Large intestine (tissue), 3 donors: ENCODE measurements at regions not wholly inside any gene's neighbourhood (a gene's known extent, or its start where the extent isn't known, plus 50 kb on each side); places are given as distances from the start of the nearest gene placed in this dataset.

Source experiments
- DNase-seq, 2 donors: peaks; one replicate each; pipeline versions ENCODE4 v3.0.0 to v3.0.0-alpha.2; 2013
- H3K27ac ChIP-seq: one replicate; pipeline ENCODE4 v1.5.1; 2013; ENCODE audit warnings: low read length
- H3K27me3 ChIP-seq: 2 replicates; pipeline ENCODE4 v1.6.1; 2013; ENCODE audit warnings: low read length; ENCODE audit not compliant: control insufficient read depth, insufficient read depth
- H3K36me3 ChIP-seq: 2 replicates; pipeline ENCODE4 v1.6.1; 2013; ENCODE audit warnings: low read length; ENCODE audit not compliant: control insufficient read depth, insufficient read depth
- H3K4me1 ChIP-seq: one replicate; pipeline ENCODE4 v1.6.1; 2013; ENCODE audit warnings: low read length; ENCODE audit not compliant: control insufficient read depth, insufficient read depth
- H3K4me3 ChIP-seq: one replicate; pipeline ENCODE4 v1.5.1; 2013; ENCODE audit warnings: low read length
- H3K9me3 ChIP-seq: one replicate; pipeline ENCODE4 v1.6.1; 2013; ENCODE audit warnings: mild to moderate bottlenecking, low read depth, low read length, moderate library complexity; ENCODE audit not compliant: control insufficient read depth
- WGBS: methylation state at CpG from one replicate; pipeline ENCODE4 v1.1.5; 2013; ENCODE audit warnings: low lambda C conversion rate; ENCODE audit not compliant: insufficient coverage; 5-methylcytosine and 5-hydroxymethylcytosine counted together

DNA sequence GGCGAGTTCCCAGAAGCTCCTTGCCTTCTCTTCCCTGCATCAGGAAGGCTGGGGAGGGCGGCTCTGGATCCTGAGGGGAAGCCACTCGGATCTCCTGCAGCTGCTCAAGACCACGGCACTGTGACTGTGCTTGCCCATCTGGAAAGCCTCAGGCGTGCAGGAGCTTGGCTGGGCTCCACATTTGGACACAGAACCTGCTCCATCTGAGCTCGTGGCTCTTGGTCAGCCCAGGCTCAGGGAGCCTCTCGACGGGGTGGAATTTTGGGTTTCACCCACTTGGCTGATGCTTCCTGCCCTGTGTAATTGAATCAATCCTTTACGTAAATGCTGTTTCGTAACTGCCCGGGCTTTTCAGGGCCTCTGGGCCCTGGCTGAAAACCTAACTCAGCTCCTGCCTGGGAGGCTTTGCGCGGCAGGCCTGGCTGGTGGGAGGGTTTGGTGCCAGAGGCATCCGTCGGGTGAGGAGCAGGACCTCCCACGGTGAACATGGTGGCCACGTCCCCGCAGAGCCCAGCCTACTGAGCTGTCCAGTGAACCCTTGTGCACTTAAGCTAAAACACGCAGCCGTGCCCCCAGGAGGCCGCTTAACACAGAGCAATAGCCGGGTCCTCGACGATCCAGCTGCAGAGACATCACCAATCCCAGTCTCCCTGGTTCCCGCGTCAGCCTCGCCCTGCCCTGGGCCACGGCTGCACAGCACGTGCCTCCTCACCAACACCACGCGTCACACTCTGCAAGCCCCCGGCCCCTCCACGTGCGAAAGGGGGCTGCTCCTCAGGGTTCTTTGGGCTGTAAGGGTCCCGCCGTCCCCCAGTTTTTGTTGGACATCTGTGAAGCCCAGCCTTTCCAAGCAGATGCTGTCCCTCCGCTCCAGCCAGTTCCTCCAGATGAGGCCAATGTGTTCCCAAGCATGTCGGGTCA, 241.0 kb downstream of the DLL1 start:
- peak overlapping the region; percentile 19 for H3K27ac ChIP-seq
- DNase-seq = peak in 1 of 2 donors; percentile 63
- no CpG with 5 or more reads among the region's 38 CpGs for WGBS
- peaks cover 4% of the 10 kb centered on the region for H3K9me3 ChIP-seq
- H3K27me3 ChIP-seq = no peaks in the 10 kb centered on the region
- no peaks in the 10 kb centered on the region for H3K4me1 ChIP-seq
- no peak overlapping the region for H3K4me3 ChIP-seq
- no peaks in the 10 kb centered on the region for H3K36me3 ChIP-seq

DNA sequence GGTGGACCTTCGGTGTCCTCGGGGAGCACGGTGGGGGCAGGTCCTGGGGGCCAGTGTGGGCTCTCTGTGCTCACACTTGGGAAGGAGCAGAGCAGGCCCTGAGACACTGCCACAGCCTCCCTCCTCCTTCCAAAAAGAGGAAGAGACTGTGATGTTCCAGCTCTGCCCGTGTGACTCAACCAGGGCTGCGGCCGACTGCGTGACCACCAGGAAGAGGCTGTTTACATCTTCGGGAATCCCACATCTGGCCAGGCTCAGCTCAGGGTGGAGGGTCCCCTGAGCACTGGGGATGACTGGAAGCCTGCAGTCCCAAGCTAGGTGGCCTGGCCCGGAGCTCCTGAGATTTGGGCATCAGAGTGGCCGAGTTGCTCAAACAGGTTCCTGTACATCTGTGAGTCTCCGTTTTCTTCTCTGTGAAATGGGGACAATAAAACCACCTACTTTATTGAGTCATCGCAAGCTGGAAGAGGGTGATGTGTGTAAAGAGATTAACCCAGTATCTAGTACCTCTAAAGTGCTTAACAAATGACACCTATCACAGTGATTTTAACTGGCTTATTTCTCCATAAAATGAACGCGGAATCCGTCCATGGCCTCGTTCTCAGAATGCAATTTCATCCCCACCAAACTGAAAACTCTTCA, 242.1 kb downstream of the DLL1 start:
- Histone ChIP-seq H3K27me3 (no peaks in the 10 kb centered on the region), H3K4me1 (no peaks in the 10 kb centered on the region), H3K9me3 (peaks cover 4% of the 10 kb centered on the region), H3K4me3 (no peak overlapping the region), H3K27ac (peak overlapping the region; percentile 19), H3K36me3 (no peaks in the 10 kb centered on the region)
- 100% methylated on average over 1 of the region's 16 CpGs for WGBS
- peak in 1 of 2 donors; percentile 25 for DNase-seq

DNA sequence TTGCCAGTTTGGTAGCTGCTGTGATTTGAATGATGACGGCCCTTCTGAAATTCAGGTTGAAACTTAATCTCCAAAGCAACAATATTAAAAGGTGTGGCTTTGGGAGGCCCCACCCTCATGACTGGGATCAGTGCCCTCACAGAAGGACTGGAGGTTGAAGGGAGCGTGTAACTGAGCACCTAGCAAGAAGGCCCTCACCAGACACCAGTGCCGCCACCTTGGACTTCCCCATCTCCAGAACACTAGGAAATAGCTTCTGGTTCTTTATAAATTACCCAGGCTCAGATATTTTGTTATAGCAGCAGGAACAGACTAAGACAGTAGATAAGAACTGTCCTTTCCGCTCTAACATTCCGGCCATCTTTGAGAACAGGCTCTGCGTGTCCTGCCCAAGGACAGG, 243.1 kb downstream of the DLL1 start:
- no peaks in the 10 kb centered on the region for H3K9me3 ChIP-seq
- H3K27me3 ChIP-seq = no peaks in the 10 kb centered on the region
- H3K27ac ChIP-seq = no peak overlapping the region
- no peak overlapping the region for H3K4me3 ChIP-seq
- no peaks in the 10 kb centered on the region for H3K4me1 ChIP-seq
- WGBS = no CpG with 5 or more reads among the region's 6 CpGs
- DNase-seq = no peak
- no peaks in the 10 kb centered on the region for H3K36me3 ChIP-seq

DNA sequence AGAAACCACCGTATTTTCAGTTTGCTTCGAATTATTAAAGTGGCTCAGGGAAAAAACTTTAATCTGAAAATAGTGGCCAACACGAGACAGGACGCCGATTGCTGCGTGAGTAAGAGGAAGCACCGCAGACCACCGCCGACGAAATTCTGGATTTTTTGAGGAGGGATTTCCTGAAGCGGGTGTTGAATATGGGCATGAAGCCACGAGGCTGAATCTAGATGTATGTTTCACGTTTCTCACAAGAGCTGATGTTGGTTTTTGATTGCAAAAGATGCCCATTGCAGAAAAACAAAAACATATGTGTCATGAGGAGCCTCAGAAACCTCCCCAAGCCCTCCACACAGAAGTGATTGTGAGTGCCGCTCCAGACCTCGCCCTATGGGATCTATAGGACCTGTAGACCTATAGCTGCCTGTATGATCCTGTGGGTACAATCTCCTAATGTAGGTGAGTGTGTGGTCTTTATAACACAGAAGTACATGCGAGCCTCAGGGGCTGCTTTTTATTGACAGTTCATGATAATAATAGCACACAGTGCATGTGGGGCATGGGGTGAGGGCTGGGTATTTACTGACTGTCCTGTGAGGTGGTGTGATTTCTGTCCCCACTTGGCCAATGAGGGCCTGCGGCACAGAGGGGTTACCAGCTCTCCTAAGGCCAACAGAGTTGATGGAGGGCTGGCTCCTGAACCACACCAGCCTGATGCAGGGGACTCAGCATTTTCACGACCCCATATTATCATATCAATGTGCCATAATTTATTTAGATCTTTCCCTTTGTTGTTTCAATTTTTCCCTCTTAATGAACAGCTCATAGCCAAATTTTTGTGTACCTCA, 243.9 kb downstream of the DLL1 start:
- H3K36me3 ChIP-seq = no peaks in the 10 kb centered on the region
- no peak for DNase-seq
- no peak overlapping the region for H3K27ac ChIP-seq

DNA sequence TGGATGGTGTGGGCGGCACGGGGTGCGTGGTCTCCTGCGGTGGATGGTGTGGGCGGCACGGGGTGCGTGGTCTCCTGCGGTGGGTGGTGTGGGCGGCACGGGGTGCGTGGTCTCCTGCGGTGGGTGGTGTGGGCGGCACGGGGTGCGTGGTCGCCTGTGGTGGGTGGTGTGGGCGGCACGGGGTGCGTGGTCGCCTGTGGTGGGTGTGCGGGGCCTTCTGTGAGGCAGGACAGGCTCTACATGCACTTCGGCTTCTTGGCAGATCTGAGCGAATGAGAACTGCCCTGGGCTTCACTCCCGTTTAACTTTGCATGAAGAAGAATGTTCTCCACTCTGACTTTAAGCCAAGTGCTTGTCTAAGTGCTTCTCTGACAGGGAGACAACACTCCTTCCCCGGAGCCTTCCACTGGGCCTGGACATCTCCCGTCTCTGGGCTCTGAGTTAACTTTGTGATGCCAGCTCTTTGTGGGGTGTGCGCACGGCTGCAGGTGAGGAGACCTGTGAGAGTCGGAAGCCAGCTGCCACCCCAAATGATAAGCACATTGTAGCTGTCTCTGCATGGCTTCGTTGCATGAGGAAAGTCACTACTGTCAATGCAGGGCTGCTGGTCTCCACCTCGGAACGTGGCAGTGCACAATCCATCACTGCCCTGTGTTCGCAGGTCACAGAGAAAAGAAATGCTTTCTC, 244.8 kb downstream of the DLL1 start:
- no peak for DNase-seq
- no peaks in the 10 kb centered on the region for H3K36me3 ChIP-seq
- no peak overlapping the region for H3K4me3 ChIP-seq
- H3K9me3 ChIP-seq = no peaks in the 10 kb centered on the region
- no peak overlapping the region for H3K27ac ChIP-seq
- 100% methylated on average over 1 of the region's 33 CpGs for WGBS
- no peaks in the 10 kb centered on the region for H3K4me1 ChIP-seq
- no peaks in the 10 kb centered on the region for H3K27me3 ChIP-seq

More for the DNA sequence above, 243.9 kb downstream of the DLL1 start:
- Histone ChIP-seq H3K9me3 (no peaks in the 10 kb centered on the region), H3K4me1 (no peaks in the 10 kb centered on the region), H3K4me3 (no peak overlapping the region), H3K27me3 (no peaks in the 10 kb centered on the region)
- WGBS = 89% methylated on average over 7 of the region's 18 CpGs

DNA sequence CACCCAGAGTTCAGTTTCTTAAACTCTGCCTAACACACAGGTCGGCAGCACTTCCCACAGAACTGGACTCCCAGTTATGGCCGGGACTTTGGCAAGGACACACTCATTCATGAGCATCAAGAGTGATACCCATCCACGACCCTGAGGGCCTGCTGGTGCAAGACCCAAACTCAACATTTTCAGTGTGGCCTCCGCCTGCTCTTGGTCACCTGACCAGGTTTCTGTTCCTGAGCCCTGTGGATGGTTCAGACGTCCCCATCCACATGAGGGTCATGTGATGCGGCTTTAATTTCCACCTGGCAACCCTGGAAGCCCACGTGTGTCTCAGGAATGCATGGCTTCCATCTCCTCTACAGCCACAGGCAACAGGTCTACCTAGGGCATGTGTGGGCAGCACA, 245.3 kb downstream of the DLL1 start:
- Histone ChIP-seq H3K27ac (no peak overlapping the region), H3K4me1 (no peaks in the 10 kb centered on the region), H3K4me3 (no peak overlapping the region), H3K36me3 (no peaks in the 10 kb centered on the region), H3K9me3 (no peaks in the 10 kb centered on the region), H3K27me3 (no peaks in the 10 kb centered on the region)
- no CpG with 5 or more reads among the region's 7 CpGs for WGBS
- DNase-seq = no peak

DNA sequence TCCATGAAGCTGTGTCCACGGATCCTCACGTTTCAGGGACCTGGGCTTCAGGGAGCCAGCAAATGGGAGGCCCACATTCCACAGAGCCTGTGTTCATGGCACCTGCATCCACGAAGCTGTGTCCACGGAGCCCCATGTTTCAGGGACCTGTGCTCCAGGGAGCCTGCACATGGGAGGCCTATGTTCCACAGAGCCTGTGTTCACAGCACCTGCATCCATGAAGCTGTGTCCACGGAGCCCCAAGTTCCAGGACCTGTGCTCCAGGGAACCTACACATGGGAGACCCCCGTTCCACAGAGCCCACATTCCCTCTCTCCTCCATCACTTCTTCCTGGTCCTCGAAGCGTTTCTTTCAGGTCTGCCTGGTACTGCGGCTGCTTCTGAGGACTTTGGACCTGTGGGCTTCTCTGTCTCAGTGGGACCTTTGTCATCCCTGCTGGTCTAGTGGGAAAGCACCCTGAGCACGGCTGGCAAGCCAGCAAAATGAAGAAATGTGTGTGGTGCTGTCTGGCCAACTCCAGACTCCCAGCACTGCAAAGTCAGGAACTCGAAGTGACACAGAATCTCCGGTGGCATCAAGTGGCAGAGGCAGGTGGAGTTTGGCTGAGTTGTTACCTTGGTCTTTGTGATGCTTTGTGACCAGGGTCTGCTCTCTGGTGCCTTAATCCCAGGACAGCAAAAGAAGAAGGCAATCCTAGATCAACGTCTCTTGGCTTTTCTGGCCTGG, 245.9 kb downstream of the DLL1 start:
- H3K4me3 ChIP-seq = no peak overlapping the region
- no peak overlapping the region for H3K27ac ChIP-seq
- no peaks in the 10 kb centered on the region for H3K4me1 ChIP-seq
- no peak for DNase-seq
- H3K27me3 ChIP-seq = no peaks in the 10 kb centered on the region
- WGBS = no CpG with 5 or more reads among the region's 13 CpGs
- no peaks in the 10 kb centered on the region for H3K9me3 ChIP-seq
- H3K36me3 ChIP-seq = no peaks in the 10 kb centered on the region

DNA sequence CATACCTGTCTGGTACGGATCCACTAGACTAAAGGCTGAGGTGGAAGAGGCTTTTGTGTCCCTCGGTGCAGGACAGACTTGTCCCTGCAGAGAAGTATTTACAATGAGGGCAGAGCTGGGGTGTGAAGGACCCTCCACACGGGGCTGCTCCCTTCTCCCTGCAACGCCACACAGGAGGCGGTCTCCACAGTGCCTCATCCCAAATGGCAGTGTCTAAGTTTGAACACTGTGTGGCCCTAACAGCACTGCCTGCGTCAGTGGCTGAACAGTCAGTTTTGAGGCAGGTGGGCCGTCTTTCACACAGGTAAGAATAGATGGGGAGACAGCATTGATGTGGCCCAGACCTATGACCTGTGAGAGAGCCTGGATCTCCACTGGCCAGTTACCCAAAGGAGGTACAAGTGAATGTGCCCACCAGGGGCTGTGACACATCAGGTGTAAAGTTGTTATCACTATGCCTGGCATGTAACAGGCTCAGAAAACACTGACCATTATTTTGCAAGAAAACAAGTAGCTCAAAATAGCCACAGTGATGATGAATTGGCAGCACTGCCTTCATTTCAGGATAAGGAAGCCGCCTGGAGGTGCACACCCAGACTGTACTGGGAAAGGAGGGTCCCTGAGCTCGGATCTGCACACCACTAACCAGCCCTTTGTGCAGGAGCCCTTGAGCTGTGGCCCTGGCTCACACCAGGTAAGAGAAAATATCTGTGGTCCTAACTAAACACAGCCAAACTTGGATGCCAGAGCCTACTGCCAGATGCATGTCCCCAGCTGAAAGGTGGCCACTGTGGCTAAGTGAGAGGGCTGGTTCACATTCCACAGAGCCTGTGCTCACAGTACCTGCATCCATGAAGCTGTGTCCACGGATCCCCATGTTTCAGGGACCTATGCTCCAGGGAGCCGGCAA, 246.7 kb downstream of the DLL1 start:
- Histone ChIP-seq H3K36me3 (no peaks in the 10 kb centered on the region), H3K27ac (no peak overlapping the region), H3K4me1 (no peaks in the 10 kb centered on the region), H3K9me3 (no peaks in the 10 kb centered on the region), H3K27me3 (no peaks in the 10 kb centered on the region), H3K4me3 (no peak overlapping the region)
- WGBS = no CpG with 5 or more reads among the region's 11 CpGs
- no peak for DNase-seq
